ENCODE measurements at regions not wholly inside any gene's neighbourhood (a gene's known extent, or its start where the extent isn't known, plus 50 kb on each side); places are given as distances from the start of the nearest gene placed in this dataset.

GRCh38 chr6:74993136-74993535, 212.7 kb downstream of the COL12A1 start:
- TF ChIP-seq POLR2A (IDR thresholded peaks at IDR 0.05) (no peak), CTCF (IDR thresholded peaks at IDR 0.05 in 4 of 5, conservative IDR thresholded peaks at IDR 0.05 in 1 of 5) (no peak)
- no peak overlapping the region for H3K27ac ChIP-seq

GRCh38 chr6:74991573-74992332, 214.1 kb downstream of the COL12A1 start:
- TF ChIP-seq CTCF (IDR thresholded peaks at IDR 0.05 in 4 of 5, conservative IDR thresholded peaks at IDR 0.05 in 1 of 5) (no peak), POLR2A (IDR thresholded peaks at IDR 0.05) (no peak)

More at GRCh38 chr6:74993136-74993535, 212.7 kb downstream of the COL12A1 start:
- no peaks in the 10 kb centered on the region for H3K36me3 ChIP-seq
- H3K4me1 ChIP-seq: no peaks in the 10 kb centered on the region
- H3K27me3 ChIP-seq: no peaks in the 10 kb centered on the region
- no peaks in the 10 kb centered on the region for H3K9me3 ChIP-seq
- H3K4me3 ChIP-seq: no peak overlapping the region
- DNase-seq (no peak), ATAC-seq (no peak)
- intact Hi-C loops (cut with DNase I; ENCODE audit: low total_unique reads) (no loop called here), in situ Hi-C loops (cut with MboI; ENCODE audit: low sequenced_read_pairs in 4 of 4) (no loop called here)

GRCh38 chr6:74979065-74979766, 226.6 kb downstream of the COL12A1 start:
- intact Hi-C loops (cut with DNase I; ENCODE audit: low total_unique reads): no loop called here
- Histone ChIP-seq H3K27ac (no peak overlapping the region), H3K4me1 (no peaks in the 10 kb centered on the region), H3K9me3 (no peaks in the 10 kb centered on the region), H3K4me3 (no peak overlapping the region), H3K27me3 (no peaks in the 10 kb centered on the region), H3K36me3 (no peaks in the 10 kb centered on the region)
- ATAC-seq (no peak), DNase-seq (no peak)
- TF ChIP-seq POLR2A (IDR thresholded peaks at IDR 0.05) (no peak), CTCF (IDR thresholded peaks at IDR 0.05 in 4 of 5, conservative IDR thresholded peaks at IDR 0.05 in 1 of 5) (no peak)
- in situ Hi-C loops (cut with MboI; ENCODE audit: low sequenced_read_pairs in 4 of 4): no loop called here

More at GRCh38 chr6:74991573-74992332, 214.1 kb downstream of the COL12A1 start:
- Histone ChIP-seq H3K9me3 (no peaks in the 10 kb centered on the region), H3K36me3 (no peaks in the 10 kb centered on the region), H3K27ac (no peak overlapping the region), H3K27me3 (no peaks in the 10 kb centered on the region), H3K4me1 (no peaks in the 10 kb centered on the region), H3K4me3 (no peak overlapping the region)
- DNase-seq (no peak), ATAC-seq (no peak)
- intact Hi-C loops (cut with DNase I; ENCODE audit: low total_unique reads) (no loop called here), in situ Hi-C loops (cut with MboI; ENCODE audit: low sequenced_read_pairs in 4 of 4) (no loop called here)

DNA sequence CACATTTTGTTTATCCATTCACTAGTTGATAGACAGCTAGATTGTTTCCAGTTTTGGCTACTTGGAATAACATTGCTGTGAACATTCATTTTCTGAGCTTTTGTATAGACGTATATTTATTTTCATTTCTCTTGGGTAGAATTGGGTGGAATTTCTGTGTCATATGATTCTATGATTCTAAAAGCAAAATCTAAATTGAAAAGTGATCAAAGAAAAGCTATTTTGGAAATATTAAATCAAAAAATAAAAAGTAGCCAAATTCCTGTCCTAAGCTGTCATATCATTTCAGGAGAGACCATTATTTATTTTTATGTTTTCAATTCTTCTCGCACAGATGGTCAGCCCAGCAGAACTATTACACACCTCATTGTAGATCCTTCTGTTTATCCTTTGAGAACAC, 229.2 kb downstream of the COL12A1 start:
- Histone ChIP-seq H3K4me3 (no peak overlapping the region), H3K27me3 (no peaks in the 10 kb centered on the region), H3K36me3 (no peaks in the 10 kb centered on the region), H3K27ac (no peak overlapping the region), H3K9me3 (no peaks in the 10 kb centered on the region), H3K4me1 (no peaks in the 10 kb centered on the region)
- in situ Hi-C loops (cut with MboI; ENCODE audit: low sequenced_read_pairs in 4 of 4) (no loop called here), intact Hi-C loops (cut with DNase I; ENCODE audit: low total_unique reads) (no loop called here)
- no peak for DNase-seq
- TF ChIP-seq CTCF (IDR thresholded peaks at IDR 0.05 in 4 of 5, conservative IDR thresholded peaks at IDR 0.05 in 1 of 5): no peak
- no peak for TF ChIP-seq POLR2A (IDR thresholded peaks at IDR 0.05)
- no peak for ATAC-seq
